ENCODE measurements at regions not wholly inside any gene's neighbourhood (a gene's known extent, or its start where the extent isn't known, plus 50 kb on each side); places are given as distances from the start of the nearest gene placed in this dataset.

GRCh38 chr2:80863147-80863714 lies 558.7 kb upstream of the LRRTM1 start:
- TF ChIP-seq CTCF (IDR thresholded peaks at IDR 0.05; ENCODE audit: borderline replicate concordance, extremely low read depth, low read length, poor library complexity, severe bottlenecking) (no peak), EZH2 (IDR thresholded peaks at IDR 0.05; ENCODE audit: borderline replicate concordance, low read depth, low read length, severe bottlenecking) (no peak)
